GM03348 (cell line): ENCODE measurements at regions not wholly inside any gene's neighbourhood (a gene's known extent, or its start where the extent isn't known, plus 50 kb on each side); places are given as distances from the start of the nearest gene placed in this dataset.

Experiments used
- DNase-seq: peaks from one replicate; pipeline ENCODE4 v3.0.0; 2012; ENCODE audit warnings: low spot score

GRCh38 chr16:54679531-54679930, 251.1 kb upstream of the IRX5 start:
- DNase-seq, result no peak

- DNase-seq, result no peak
Measured at GRCh38 chr16:54677308-54677950, 253.2 kb upstream of the IRX5 start.

- DNase-seq, result no peak
Measured at GRCh38 chr16:54673313-54673712, 257.4 kb upstream of the IRX5 start.

- DNase-seq, result no peak
Measured at GRCh38 chr16:54672500-54672899, 258.2 kb upstream of the IRX5 start.

- no peak for DNase-seq
Measured at GRCh38 chr16:54657709-54658102, 273.0 kb upstream of the IRX5 start.

- DNase-seq, result peak; percentile 59
Measured at GRCh38 chr16:54657058-54657708, 273.5 kb upstream of the IRX5 start.

- peak; percentile 52 for DNase-seq
Measured at GRCh38 chr16:54655121-54655590, 275.5 kb upstream of the IRX5 start.

GRCh38 chr16:54654429-54654828, 276.2 kb upstream of the IRX5 start:
- DNase-seq, result no peak

- DNase-seq, result no peak
Measured at GRCh38 chr16:54652201-54652770, 278.4 kb upstream of the IRX5 start.

GRCh38 chr16:54651440-54652195, 279.0 kb upstream of the IRX5 start:
- no peak for DNase-seq

GRCh38 chr16:54649876-54650275, 280.8 kb upstream of the IRX5 start:
- no peak for DNase-seq

- no peak for DNase-seq
Measured at GRCh38 chr16:54648575-54648974, 282.1 kb upstream of the IRX5 start.

GRCh38 chr16:54647725-54648221, 282.9 kb upstream of the IRX5 start:
- DNase-seq, result peak; percentile 54

GRCh38 chr16:54647216-54647615, 283.4 kb upstream of the IRX5 start:
- DNase-seq, result no peak

- no peak for DNase-seq
Measured at GRCh38 chr16:54645345-54645744, 285.3 kb upstream of the IRX5 start.

GRCh38 chr16:54636221-54636793, 294.4 kb upstream of the IRX5 start:
- DNase-seq, result no peak

GRCh38 chr16:54633943-54634362, 296.7 kb upstream of the IRX5 start:
- peak; percentile 28 for DNase-seq

GRCh38 chr16:54632322-54633220, 298.1 kb upstream of the IRX5 start:
- DNase-seq, result no peak

GRCh38 chr16:54631782-54632181, 298.9 kb upstream of the IRX5 start:
- no peak for DNase-seq

GRCh38 chr16:54630284-54630967, 300.2 kb upstream of the IRX5 start:
- peak; percentile 37 for DNase-seq
